NT2/D1 (cell line): ENCODE measurements at regions not wholly inside any gene's neighbourhood (a gene's known extent, or its start where the extent isn't known, plus 50 kb on each side); places are given as distances from the start of the nearest gene placed in this dataset.

Experiments
- SUZ12 ChIP-seq: IDR thresholded peaks from 2 replicates; pipeline ENCODE4 v1.6.1; 2011; ENCODE audit not compliant: insufficient read length, insufficient read depth; ENCODE audit errors: extremely low read depth
- YY1 ChIP-seq: IDR thresholded peaks from 2 replicates; pipeline ENCODE4 v1.6.1; 2011; ENCODE audit not compliant: insufficient read length, insufficient read depth
- ZNF274 ChIP-seq: IDR thresholded peaks from 2 replicates; pipeline ENCODE4 v1.6.1; 2011; ENCODE audit warnings: mild to moderate bottlenecking, low read depth, low read length

DNA sequence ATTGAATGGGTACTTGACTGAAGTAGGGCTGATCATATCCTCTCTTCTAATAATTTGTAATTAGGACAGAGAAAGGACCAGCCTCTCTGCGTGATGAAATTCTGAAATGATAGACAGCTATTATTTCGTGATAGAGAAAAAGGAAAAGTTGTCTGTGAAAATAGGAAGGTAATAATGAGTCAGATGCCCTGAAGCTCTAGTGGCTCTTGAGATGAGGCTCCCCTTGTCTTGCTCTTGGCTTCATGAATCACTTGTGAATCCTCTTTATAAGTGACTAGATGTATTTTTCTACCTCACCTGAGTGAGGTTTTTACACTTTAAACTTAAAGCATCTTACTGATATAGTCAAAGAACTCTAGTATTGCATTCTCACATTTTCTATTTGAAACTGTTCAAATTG lies 888.9 kb downstream of the PCDH18 start:
- TF ChIP-seq YY1 (no peak), SUZ12 (no peak), ZNF274 (no peak)
